Fibroblast of skin of abdomen (primary cell): ENCODE measurements at regions not wholly inside any gene's neighbourhood (a gene's known extent, or its start where the extent isn't known, plus 50 kb on each side); places are given as distances from the start of the nearest gene placed in this dataset.

ENCODE experiments used
- DNase-seq: peaks from one replicate; pipeline ENCODE4 v3.0.0-alpha.2; 2013

DNA sequence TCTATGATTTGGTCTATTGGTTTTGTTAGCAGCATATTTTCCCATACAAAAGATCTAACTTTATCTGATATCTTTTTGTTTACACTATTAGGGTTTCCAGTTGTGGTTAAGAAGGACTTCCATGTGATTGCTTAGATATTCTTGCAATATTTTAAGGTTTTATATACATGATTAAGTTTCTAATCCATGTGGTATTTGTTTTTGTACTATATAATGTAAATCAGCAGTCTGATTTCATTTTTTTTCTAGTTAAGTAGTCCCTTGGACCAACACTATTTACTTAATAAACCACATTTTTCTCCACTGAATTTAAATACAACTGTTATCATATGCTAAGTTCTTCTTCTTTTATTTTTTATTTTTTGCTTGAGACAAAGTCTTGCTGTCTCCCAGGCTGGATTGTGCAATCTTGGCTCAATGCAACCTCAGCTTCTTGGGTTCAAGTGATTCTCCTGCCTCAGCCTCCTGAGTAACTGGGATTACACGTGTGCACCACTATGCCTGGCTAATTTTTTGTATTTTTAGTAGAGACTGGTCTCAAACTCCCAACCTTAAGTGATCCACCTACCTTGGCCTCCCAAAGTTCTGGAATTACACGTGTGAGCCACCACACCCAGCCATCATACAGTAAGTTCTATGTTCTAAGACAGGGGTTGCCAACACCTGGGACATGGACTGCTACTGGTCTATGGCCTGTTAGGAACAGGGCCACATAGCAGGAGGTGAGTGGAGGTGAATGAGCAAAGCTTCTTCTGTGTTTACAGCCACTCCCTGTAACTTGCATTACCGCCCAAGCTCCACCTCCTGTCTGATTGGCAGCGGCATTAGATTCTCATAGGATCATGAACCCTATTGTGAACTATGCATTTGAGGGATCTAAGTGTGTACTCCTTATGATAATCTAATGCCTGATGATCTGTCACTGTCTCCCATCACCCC, 58.5 kb upstream of the RAB27B start:
- DNase-seq = no peak

DNA sequence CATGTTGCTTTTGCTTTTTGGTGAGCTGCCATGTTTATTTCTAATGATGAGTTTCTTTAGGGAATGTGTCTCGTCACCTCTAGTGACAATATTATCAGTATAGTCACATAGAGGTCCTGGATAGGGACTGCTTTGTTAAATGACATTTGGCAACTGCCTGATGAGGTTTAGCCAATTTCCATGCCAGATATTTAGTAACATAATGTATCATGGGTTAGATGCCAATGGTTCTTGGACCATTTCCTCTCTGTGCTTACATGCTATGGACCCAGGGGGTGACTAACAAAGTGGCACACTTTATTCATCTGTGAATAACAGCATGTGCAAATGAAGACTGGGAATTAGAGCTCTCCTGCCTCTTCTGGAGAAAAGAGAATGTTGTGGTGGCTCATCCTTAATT, 56.2 kb upstream of the RAB27B start:
- DNase-seq = no peak

DNA sequence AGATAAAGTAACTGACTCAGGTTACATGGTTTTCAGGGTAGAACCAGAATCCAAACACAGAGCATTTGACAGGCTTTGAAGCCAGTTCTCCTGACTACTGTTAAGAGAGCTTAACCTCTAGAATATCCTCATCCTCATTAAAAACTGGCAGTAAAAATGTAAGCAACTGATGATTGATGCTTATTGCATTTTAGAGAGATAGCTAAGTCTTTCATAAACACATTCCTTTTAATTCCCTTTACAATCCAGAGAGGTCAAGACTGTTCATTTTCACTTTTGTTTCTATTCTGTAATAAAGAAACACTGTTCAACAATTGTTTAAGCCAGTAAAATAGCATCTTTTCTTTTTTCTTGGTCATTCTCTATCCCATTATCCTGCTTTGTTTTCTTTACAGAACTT, 53.9 kb upstream of the RAB27B start:
- peak; percentile 56 for DNase-seq

DNA sequence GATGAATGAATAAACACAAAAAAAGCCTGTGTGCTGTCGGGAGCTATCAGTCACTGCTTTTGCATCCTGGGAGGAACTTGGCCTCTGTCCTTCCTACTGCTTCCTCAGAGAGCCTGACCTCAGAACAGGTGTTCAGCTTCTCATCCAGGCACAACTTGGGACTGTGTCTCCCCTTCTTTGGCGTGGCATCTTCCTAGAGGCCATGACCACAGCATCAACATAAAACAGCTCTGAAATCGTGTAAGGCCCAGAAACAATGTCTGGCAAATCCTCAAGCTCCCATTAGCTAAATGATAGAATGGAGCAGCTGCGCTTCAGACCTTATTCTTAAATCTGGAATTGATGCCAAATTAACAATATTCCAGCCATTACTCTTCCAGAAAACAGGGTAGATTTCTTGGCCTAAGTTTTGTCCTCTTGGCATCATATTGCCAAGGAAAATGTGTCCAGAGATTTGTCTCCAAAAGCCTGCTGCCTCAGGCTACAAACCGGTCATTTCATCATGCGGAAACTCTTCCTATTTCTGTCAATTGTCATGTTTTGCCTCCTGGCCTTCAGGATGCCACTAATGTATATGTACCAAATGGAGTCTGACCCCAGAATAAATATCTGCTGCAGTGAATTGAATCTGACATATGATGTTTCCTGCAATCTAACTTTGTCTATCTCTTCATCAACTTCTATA, 53.2 kb upstream of the RAB27B start:
- no peak for DNase-seq

DNA sequence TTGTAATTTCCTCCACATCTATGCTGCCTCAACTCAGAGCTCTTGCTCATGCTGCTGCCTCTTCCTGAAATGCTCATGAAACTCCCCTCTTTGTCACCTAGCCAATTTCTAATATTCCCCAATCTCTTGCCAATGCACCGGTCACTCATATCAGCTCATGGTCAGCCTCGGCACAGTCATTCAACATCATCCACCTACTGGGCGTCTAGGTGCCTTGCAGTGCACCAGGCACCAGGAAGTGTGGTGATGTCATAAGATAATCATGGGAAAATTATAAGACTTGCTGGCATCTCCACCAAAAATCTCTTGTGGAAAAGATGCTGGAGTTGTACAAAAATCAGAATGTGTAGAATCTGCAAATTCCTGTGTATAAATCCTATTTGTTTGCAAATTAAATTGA, 52.6 kb upstream of the RAB27B start:
- DNase-seq = peak; percentile 61

DNA sequence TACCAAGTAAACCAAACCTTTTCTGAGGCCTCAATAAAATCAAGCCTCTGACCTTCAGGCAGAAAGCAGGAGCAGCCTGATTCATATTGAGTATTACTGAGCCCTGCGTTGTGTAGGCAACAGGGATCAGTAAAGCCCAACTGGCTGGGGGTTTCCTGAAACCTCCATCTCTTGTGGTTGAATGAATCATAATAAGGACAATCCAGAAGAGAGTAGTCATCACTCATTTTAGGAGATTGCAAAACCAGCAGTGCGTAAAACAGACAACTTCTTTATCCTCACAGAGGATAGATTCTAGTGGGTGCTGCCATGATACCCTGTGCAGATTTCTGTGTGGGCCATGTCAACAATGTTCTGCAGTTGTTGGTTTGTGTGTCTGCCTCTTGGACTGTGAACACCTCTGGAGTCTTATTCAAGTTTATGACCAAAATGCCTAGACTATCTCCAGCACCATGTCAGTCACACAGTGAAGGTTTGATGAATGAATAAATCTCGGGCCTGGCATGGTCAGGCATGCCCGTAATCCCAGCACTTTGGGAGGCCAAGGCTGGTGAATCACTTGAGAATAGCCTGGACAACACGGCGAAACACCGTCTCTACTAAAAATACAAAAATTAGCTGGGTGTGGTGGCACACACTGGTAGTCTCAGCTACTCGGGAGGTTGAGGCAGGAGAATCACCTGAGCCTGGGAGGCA, 51.8 kb upstream of the RAB27B start:
- DNase-seq = peak; percentile 98

DNA sequence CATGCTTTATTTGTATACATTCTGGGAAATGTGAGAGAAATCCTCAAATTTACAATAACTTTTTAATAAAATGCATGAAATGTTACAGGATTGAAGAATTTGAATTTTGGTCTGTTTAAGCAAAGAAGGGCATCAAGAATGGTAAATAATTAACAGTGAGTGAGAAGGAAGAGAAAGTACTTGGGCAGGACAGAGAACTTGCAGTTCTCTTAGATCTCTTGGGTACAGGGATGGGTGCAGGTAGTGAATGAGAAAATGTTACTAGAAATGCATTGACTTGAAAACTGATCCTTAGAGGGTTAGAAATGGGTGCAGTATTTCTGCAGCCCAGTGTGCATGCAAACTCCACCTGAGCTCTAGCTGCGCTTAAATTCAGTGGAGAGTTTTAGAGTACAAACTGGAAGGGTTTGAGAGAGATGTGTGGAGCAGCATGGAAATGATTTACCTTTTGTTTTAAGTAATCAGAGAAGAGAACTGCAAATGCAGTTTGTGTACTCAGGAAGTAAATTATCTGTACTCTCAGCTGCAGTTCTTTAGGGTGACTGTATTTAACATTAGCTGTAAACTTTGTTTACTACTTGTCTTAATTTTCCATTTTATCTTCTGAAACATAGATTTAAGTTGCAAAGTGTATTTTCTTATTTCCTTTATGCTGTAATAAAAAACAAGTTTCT, 51.0 kb upstream of the RAB27B start:
- DNase-seq = no peak

DNA sequence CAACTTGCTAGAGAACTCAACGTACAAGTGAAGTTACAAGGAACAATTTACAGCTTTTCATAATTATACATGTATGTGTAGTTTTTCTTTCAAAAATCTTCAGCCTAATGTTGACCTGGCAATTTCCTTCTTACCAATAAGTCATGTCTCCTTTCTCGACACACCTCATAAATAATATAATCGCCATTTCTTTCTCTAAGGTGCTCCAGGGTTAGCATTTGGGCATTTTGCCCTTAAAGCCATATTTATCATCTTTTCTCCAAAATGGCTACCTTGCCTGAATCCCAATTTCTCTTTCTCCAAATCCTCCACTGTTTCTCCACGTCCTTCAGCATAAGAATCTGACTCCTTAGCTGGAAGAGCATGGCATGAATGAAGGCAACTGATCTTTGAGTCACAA, 50.3 kb upstream of the RAB27B start:
- DNase-seq = no peak
